Esophagus muscularis mucosa (tissue), 2 donors: ENCODE measurements at regions not wholly inside any gene's neighbourhood (a gene's known extent, or its start where the extent isn't known, plus 50 kb on each side); places are given as distances from the start of the nearest gene placed in this dataset.

Experiments used
- EP300 ChIP-seq: sonication (generic); formaldehyde crosslinking; IDR thresholded peaks from one replicate; pipeline ENCODE4 v1.6.1; 2017; ENCODE audit warnings: antibody characterized with exemption
- POLR2A ChIP-seq: fragments of 450-650 bp; IDR thresholded peaks from one replicate; pipeline ENCODE4 v1.6.1; 2017; ENCODE audit warnings: antibody characterized with exemption, moderate library complexity, mild to moderate bottlenecking, low read depth

- TF ChIP-seq POLR2A (no peak), EP300 (no peak)
Measured at GRCh38 chr3:34364335-34364734, 565.9 kb downstream of the PDCD6IP start.
